PC-9 (cell line): ENCODE measurements at regions not wholly inside any gene's neighbourhood (a gene's known extent, or its start where the extent isn't known, plus 50 kb on each side); places are given as distances from the start of the nearest gene placed in this dataset.

Source experiments
- BruUV-seq: library from RNA; stranded (reverse); fragments of 400-500 nt; replicated peaks from 2 replicates; lab custom pipeline; 2021; lab: Mats Ljungman, UMichigan
- CTCF ChIA-PET: fragments of 300-600 bp; sonication (Branson Sonifier 250); formaldehyde crosslinking; loops from one replicate; lab custom pipeline; 2022; ENCODE audit warnings: antibody characterized with exemption; lab: Charles Lee
- POLR2A ChIA-PET: fragments of 300-600 bp; sonication (Branson Sonifier 250); formaldehyde crosslinking; loops from one replicate; lab custom pipeline; 2022; ENCODE audit warnings: antibody characterized with exemption; ENCODE audit not compliant: unreplicated experiment; lab: Charles Lee
- DNase-seq, 2 experiments: peaks; one replicate each; pipeline versions ENCODE4 v3.0.0 to v3.0.0-alpha.2; 2015 to 2022; ENCODE audit warnings: mixed read lengths in 1 of 2
- H2AFZ ChIP-seq: fragments of 200-600 bp; sonication (generic); 2 replicates; pipeline ENCODE4 v1.8.1; 2017; ENCODE audit warnings: antibody characterized with exemption
- H3F3A ChIP-seq: fragments of 200-600 bp; sonication (generic); 2 replicates; pipeline ENCODE4 v1.8.1; 2017; ENCODE audit warnings: antibody characterized with exemption, mild to moderate bottlenecking, low read depth; ENCODE audit not compliant: insufficient read depth
- H3K27ac ChIP-seq: fragments of 200-600 bp; sonication (generic); 2 replicates; pipeline ENCODE4 v1.6.1; 2016; ENCODE audit warnings: mixed run types
- H3K27me3 ChIP-seq: fragments of 200-600 bp; sonication (generic); 2 replicates; pipeline ENCODE4 v1.6.1; 2016; ENCODE audit warnings: low read depth, mixed run types; ENCODE audit not compliant: insufficient read depth
- H3K36me3 ChIP-seq: fragments of 200-600 bp; sonication (generic); 2 replicates; pipeline ENCODE4 v1.6.1; 2016; ENCODE audit warnings: low read depth, mixed run types
- H3K4me1 ChIP-seq: fragments of 200-600 bp; sonication (generic); replicated peaks from 2 replicates; pipeline ENCODE4 v1.6.1; 2016; ENCODE audit warnings: mixed run types; ENCODE audit not compliant: insufficient read depth
- H3K4me2 ChIP-seq: fragments of 200-600 bp; sonication (generic); 2 replicates; pipeline ENCODE4 v1.6.1; 2017; ENCODE audit warnings: mixed run types
- H3K4me3 ChIP-seq: fragments of 200-600 bp; sonication (generic); 2 replicates; pipeline ENCODE4 v1.6.1; 2016; ENCODE audit warnings: mixed run types
- H3K79me2 ChIP-seq: fragments of 200-600 bp; sonication (generic); 2 replicates; pipeline ENCODE4 v1.6.1; 2017; ENCODE audit warnings: low read depth, mixed run types
- H3K9me2 ChIP-seq: fragments of 200-600 bp; sonication (generic); 2 replicates; pipeline ENCODE4 v1.8.1; 2017; ENCODE audit warnings: mild to moderate bottlenecking; ENCODE audit not compliant: insufficient read depth
- H3K9me3 ChIP-seq: fragments of 200-600 bp; sonication (generic); 2 replicates; pipeline ENCODE4 v1.8.1; 2016; ENCODE audit warnings: low read depth; ENCODE audit not compliant: insufficient read depth
- H4K20me1 ChIP-seq: fragments of 200-600 bp; sonication (generic); 2 replicates; pipeline ENCODE4 v1.8.1; 2017; ENCODE audit not compliant: insufficient read depth
- EZH2 ChIP-seq: fragments of 200-600 bp; sonication (generic); IDR thresholded peaks from 2 replicates; pipeline ENCODE4 v1.8.0; 2017; ENCODE audit warnings: antibody characterized with exemption, low read depth
- intact Hi-C: fragments of 100-400 bp; cut with micrococcal nuclease; formaldehyde crosslinking; loops from one replicate; pipeline ENCODE4 v1.10.0; 2022; ENCODE audit not compliant: unreplicated experiment
- TF ChIP-seq, protein P1 (sequence below): fragments of 200-600 bp; sonication (generic); conservative IDR thresholded peaks from 2 replicates; pipeline ENCODE4 v1.6.1; 2017; ENCODE audit warnings: mixed run types, antibody characterized with exemption, mild to moderate bottlenecking, moderate library complexity

- ChIA-PET CTCF (interaction anchor here (0.6 kb wide), 1 partner anchor 87 kb away, joined by 3 read pairs; no protein-coding TSS in a partner anchor), POLR2A (no interaction called here)
- H3K27me3 ChIP-seq: peaks cover 64% of the 10 kb centered on the region
- intact Hi-C loops: no loop called here
- no peaks in the 10 kb centered on the region for H3F3A ChIP-seq
- H4K20me1 ChIP-seq: no peaks in the 10 kb centered on the region
- no peaks in the 10 kb centered on the region; the same call in 1 of the 2 replicates for H3K9me3 ChIP-seq
- no peaks in the 10 kb centered on the region for H3K79me2 ChIP-seq
- no peaks in the 10 kb centered on the region for H3K9me2 ChIP-seq
- H3K36me3 ChIP-seq: no peaks in the 10 kb centered on the region
- DNase-seq: no peak
- no peak overlapping the region for H3K4me2 ChIP-seq
- TF ChIP-seq, protein P1, sequence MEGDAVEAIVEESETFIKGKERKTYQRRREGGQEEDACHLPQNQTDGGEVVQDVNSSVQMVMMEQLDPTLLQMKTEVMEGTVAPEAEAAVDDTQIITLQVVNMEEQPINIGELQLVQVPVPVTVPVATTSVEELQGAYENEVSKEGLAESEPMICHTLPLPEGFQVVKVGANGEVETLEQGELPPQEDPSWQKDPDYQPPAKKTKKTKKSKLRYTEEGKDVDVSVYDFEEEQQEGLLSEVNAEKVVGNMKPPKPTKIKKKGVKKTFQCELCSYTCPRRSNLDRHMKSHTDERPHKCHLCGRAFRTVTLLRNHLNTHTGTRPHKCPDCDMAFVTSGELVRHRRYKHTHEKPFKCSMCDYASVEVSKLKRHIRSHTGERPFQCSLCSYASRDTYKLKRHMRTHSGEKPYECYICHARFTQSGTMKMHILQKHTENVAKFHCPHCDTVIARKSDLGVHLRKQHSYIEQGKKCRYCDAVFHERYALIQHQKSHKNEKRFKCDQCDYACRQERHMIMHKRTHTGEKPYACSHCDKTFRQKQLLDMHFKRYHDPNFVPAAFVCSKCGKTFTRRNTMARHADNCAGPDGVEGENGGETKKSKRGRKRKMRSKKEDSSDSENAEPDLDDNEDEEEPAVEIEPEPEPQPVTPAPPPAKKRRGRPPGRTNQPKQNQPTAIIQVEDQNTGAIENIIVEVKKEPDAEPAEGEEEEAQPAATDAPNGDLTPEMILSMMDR: no peak
- no peak for TF ChIP-seq EZH2
- no peak overlapping the region for H2AFZ ChIP-seq
- H3K4me1 ChIP-seq: no peaks in the 10 kb centered on the region
- no TSS peak for BruUV-seq
- H3K4me3 ChIP-seq: no peak overlapping the region
- no peak overlapping the region for H3K27ac ChIP-seq
These were observed 580.0 kb downstream of the TBC1D22A start for GRCh38 chr22:47342446-47342845.

GRCh38 chr22:47341464-47341863 lies 579.0 kb downstream of the TBC1D22A start:
- DNase-seq: no peak
- no peak for TF ChIP-seq EZH2
- TF ChIP-seq, protein P1: no peak
- CTCF ChIA-PET: no interaction called here

DNA sequence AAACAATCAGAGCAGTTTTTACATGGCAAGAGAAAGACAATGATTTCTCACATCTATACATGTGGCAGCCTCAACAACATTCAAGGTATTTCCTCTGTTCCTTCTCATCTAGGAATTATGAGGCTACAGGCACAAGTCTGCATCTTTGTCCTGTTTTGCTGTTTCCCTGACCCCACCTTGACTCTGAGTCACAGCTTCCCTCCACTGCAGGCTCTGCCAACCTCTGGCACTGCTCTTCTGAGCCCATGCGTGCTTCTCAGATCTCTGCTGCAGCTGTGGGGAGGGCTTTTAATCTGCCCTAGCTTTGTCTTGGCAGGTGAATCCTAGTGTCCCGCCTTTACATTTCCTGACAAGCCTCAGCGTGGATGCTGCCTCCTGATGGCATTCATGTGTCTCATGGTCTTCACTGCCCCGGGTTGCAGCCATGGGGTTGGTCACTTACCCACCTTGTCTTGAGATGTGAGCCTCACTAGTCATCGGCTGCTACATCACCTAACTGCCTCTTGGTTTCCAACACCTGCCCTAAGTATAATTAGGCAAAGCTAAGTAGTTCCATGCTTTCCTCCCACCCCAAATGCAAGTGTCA lies 578.5 kb downstream of the TBC1D22A start:
- Histone ChIP-seq H3K79me2 (no peaks in the 10 kb centered on the region), H3K27ac (no peak overlapping the region), H3K9me3 (no peaks in the 10 kb centered on the region; the same call in 1 of the 2 replicates), H3K27me3 (peaks cover 64% of the 10 kb centered on the region), H3K4me3 (no peak overlapping the region), H3K9me2 (no peaks in the 10 kb centered on the region), H3K4me2 (no peak overlapping the region), H2AFZ (no peak overlapping the region), H3F3A (no peaks in the 10 kb centered on the region), H3K36me3 (no peaks in the 10 kb centered on the region), H3K4me1 (no peaks in the 10 kb centered on the region), H4K20me1 (no peaks in the 10 kb centered on the region)
- TF ChIP-seq, protein P1: no peak
- TF ChIP-seq EZH2: no peak
- CTCF ChIA-PET: no interaction called here
- DNase-seq: no peak
- POLR2A ChIA-PET: no interaction called here
- intact Hi-C loops: no loop called here
- no TSS peak for BruUV-seq

More at GRCh38 chr22:47341464-47341863, 579.0 kb downstream of the TBC1D22A start:
- Histone ChIP-seq H3K9me2 (no peaks in the 10 kb centered on the region), H3K4me2 (no peak overlapping the region), H3K9me3 (no peaks in the 10 kb centered on the region; the same call in 1 of the 2 replicates), H3K4me1 (no peaks in the 10 kb centered on the region), H3K4me3 (no peak overlapping the region), H3F3A (no peaks in the 10 kb centered on the region), H3K27me3 (peaks cover 64% of the 10 kb centered on the region), H3K79me2 (no peaks in the 10 kb centered on the region), H3K36me3 (no peaks in the 10 kb centered on the region), H2AFZ (no peak overlapping the region), H3K27ac (no peak overlapping the region), H4K20me1 (no peaks in the 10 kb centered on the region)
- no TSS peak for BruUV-seq
- intact Hi-C loops: no loop called here
- POLR2A ChIA-PET: no interaction called here
